NCI-H187 treated with DMSO at 0.1 percent for 48 hours (cell line): ENCODE measurements at regions not wholly inside any gene's neighbourhood (a gene's known extent, or its start where the extent isn't known, plus 50 kb on each side); places are given as distances from the start of the nearest gene placed in this dataset.

Source experiments
- DNase-seq: peaks from one replicate; lab custom pipeline; 2025; lab: John Stamatoyannopoulos, UW

DNA sequence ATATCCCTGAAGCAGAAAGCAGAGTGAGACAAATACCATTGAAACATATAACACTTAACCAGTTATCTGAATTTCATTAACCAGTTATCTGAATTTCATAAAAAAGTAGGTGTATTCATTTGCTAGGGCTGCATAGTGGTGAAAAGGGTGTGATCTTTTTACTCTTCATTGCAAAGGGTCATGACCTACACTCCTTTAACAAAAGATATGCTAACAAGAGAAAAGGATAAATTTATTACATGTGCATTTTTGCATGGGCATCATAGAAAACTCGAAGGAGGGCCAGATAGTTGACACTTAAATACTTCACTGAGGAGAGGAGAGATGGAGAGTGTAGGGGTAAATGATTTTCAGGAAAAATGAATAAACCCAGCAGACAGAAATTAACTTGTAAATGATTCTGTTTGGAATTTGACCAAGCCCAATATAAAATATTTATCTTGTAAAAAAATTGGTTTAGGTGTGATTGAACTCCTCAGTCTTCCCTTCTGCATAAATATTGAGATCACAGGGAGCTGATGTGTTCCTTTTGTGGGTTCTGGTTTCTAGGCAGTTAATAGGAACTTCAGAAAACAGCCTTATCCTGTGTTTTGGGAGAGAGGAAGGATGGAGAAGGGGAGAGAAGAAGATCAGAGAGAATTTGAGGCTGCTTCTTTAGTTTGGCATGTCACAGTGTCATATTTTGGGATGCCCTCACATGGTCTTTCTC is 372.5 kb upstream of the SYT4 start:
- DNase-seq, result no peak

DNA sequence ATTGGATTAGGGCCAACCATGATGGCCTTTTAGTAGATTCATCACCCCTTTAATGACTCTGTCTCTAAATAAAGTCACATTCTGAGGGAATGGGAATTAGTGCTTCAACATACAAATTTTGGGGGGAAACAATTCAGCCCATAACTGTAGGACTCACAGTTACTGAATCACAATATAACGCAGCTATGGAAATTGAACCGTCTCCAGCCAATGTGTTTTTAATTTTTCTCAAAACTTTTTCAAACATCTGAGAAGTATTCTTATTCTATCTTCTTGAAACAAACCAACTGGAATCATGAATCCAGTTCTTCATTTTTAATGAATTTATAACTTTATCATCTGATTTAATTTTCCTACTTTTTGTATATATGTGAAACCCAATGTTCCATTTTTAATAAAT is 373.1 kb upstream of the SYT4 start:
- no peak for DNase-seq

DNA sequence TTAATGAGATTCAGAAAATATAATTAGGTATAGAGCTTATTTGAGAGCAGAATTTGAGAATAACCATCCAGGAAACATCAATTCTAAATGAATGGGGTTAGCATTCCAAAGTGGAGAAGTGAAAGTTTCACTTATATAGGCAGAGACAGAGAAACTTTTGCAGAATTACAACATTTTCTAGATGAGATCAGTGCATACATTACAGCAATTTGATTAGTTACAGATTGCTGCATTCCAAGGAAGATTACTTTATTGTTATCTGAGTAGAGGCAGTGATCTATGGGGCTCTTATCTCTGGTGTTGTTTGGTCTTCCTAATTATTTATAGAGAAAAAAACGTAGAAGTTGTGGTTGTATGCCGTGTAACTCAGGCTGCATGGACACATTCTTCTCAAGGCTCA is 373.8 kb upstream of the SYT4 start:
- DNase-seq, result no peak

DNA sequence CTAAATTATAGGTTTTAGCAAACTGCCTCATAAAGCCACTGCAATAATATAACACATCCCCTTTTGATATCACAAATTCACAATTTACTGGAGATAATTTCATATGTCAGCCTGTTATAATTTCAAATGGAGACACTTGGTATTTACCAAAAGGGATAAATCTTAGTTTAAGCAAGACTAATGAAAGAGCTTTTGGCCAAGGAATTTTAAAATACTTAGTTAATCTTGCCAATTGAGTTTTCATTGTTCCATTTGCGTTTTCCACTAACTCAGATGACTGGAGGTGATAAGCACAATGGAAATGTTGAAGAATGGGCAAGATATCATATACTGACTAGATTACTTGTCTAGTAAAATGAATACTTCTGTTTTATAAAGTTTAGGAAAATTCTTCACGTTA is 379.3 kb upstream of the SYT4 start:
- no peak for DNase-seq

DNA sequence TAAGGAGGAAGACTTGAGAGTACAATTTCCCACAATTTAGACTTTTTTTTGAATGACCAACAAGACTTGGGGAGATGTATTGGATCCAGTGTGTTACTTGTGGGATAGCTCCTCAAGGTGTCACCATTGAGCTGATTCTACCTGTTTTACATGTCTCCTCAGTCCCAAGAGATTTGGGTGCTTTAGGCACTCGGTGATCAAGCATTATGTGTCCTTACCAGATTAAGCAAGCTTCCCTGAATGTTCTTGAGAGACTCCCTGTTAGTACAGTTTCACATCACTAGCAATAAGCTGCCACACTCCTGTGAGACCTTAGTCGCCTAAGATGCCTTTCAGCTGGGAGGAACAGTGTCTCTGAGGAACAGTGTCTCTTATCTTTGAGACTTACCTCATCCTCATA is 384.3 kb upstream of the SYT4 start:
- no peak for DNase-seq

DNA sequence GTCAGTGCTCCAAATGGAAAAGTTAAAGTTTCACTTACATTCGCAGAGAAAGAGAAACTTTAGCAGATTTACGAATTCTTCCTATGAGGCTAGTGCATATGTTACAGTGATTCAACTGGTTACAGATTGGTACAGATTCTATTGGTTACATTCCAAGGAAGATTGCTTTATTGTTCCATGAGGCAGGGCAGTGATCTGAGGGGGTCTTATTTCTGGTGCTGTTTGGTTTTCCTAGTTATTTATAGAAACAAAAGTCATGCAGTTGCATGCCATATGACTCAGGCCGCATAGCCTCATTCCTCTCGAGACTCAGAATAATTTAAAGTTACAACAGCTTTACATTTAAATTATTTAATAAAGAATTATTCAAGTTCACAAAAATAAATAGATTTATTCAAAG is 385.4 kb upstream of the SYT4 start:
- DNase-seq, result no peak

DNA sequence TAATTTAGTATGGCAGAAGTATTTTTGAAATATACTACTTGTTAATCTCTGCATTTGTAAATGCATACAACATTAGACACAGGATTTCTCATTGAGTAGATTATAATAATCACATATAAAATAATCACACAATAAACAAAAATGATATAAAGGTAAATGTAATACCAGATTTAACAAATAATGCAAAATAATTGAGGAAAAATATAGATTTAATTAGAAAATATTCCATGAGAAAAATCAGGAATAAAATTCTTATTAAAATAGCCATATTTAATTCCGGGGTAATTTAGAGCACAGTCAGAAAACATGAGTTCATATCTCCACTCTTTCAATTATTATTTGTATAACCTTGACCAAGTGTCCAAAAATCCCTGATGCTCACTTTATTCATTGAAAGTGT is 385.9 kb upstream of the SYT4 start:
- DNase-seq, result no peak

DNA sequence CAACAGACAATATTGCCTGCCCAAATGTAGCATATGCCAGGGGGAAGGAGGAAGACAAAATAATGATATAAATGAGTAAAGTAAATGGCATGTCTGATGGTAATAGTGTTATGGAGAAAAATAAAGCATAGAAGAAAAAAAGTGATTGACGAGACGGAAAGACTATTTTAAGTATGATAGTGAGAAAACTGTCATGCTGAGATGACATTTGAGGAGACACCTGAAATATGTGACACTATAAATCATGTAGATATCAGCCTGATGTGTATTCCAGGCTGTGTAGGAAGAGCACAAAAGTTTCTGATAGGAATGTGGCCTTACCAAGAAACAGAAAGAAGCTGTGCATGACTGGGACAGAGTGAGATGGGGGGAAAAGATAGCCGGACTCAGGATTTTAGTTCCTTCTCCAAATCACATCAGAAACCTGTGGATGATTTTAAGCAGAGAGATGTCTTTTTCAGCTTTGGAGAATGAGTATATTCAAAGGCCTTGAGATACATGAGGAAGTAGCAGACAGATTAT is 387.3 kb upstream of the SYT4 start:
- DNase-seq, result no peak

DNA sequence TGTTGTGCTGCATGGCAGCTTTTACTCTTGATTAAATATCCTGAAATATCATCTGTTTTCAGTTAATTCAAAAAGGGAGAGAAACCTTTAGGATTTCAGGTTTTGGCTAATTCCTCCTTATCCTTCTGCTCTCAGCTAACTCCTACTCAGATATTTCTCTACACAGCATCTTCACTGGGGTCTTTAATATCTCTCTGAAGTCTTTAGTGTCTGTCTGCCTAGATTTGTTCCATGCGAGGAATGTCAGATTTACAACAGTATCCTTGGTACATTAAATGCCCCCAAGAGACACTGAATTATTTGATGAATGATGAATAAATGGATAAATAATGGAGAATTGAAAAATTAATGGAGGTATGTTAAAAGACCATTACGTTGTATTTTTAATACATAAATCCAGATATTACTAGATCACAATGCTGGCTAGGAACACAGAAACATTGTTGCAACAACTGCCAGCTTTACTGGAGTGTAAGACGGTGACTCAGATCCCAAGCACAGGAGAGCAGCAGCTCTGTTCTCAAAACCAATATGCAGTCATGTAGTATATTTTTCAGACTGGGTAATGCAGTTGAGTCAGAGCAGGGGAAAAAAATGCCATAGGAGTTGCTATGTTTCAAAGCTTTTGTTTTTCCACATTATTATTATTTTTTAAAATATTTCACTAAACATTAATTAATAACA is 388.0 kb upstream of the SYT4 start:
- no peak for DNase-seq

DNA sequence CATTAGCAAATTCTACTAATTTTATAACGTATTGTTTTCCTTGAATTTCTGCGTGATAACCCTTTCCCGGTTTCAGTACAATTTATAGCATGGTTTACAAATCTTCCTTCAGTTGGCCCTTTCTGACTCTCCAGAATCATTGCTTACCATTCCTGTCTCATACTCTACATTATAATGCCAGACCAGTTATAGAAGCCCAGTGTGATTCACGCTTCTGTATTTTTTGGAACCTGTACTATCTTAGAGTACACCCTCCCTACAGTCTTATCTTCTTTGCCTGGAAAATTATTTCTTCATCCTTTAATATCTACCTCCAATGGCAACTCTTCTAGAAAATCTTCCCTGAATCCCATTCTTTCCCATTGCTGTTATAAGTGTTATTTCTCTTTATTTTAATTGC is 391.6 kb upstream of the SYT4 start:
- DNase-seq, result no peak

DNA sequence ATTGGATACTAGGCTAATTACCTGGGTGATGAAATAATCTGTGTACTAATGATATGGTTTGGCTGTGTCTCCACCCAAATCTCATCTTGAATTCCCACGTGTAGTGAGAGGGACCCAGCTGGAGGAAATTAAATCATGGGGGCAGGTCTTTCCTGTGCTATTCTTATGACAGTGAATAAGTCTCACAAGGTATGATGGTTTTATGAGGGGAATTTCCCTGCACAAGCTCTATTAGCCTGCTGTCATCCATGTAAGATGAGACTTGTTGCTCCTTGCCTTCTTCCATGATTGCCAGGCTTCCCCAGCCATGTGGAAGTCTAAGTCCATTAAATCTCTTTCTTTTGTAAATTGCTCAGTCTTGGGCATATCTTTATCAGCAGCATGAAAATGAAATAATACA is 394.1 kb upstream of the SYT4 start:
- no peak for DNase-seq

DNA sequence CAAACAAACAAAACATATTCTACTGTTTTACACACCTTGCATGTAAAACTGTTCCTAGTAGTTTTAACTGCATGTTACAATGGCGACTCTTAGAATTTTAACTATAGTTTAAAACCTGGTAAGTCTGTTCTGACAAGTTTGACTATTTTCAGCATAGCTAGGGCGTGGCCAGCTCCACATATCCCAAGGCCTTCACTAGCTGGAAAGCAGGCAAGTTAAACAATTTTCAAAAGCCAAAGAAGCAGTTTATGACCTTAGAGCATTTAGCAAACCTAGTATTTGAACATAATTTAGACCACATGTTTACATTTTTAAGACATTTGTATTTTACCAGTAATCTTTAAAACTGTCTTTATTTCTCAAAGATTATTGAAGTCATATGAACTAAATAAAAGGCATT is 402.8 kb upstream of the SYT4 start:
- DNase-seq, result no peak

DNA sequence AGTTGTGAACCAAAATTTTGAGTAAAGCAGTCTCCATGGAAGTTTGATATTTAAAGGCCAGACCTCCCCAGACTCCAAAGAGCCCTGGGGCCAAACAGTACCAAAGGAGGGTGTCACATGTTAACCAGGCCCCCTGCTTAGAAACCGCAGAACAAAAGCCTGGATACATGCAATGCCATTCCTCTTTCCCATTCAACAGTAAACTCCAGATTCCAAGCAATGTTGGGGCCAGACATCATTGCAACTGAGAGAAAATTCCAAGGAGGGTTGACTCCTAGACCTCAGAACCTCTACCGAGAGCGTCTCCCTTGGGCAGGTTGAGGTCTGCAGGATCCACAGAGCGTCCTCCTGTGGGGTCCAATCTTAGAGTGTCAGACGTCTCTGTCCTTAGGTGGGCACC is 404.4 kb upstream of the SYT4 start:
- no peak for DNase-seq

DNA sequence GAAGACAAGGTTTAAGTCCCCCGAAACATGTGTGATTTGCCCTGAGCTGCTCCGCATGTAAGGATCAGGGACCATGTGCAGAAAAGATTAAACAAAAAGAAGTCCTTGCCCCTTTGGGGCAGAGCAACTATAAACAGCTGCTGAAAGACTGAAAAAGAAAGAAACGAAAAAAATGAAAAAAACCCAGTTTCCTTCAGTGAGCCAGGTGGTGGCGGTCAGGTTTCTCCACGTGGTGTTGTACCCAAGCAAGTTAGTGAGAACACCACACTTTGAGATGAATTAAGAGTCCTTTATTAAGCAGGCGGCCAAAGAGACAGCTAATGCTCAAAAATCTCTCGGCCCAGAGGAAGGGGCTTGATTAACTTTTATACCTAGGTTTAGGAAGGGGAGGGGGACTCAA is 404.9 kb upstream of the SYT4 start:
- DNase-seq, result no peak

DNA sequence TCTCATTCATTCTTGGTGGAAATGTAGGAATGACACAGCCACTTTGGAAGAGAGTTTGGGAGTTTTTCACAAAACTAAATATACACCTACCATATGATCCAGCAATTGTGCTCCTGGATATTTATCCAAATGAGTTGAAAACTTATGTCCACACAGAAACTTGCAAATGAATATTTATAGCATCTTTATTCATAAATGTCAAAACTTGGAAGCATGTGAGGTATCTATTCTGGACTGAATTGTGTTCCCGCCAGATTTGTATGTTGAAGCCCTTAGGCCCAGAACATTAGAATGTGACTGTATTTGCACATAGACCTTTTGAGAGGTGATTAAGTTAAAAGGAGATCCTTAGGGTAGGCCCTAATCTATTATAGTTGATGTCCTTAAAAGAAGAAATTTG is 409.4 kb upstream of the SYT4 start:
- DNase-seq, result no peak

DNA sequence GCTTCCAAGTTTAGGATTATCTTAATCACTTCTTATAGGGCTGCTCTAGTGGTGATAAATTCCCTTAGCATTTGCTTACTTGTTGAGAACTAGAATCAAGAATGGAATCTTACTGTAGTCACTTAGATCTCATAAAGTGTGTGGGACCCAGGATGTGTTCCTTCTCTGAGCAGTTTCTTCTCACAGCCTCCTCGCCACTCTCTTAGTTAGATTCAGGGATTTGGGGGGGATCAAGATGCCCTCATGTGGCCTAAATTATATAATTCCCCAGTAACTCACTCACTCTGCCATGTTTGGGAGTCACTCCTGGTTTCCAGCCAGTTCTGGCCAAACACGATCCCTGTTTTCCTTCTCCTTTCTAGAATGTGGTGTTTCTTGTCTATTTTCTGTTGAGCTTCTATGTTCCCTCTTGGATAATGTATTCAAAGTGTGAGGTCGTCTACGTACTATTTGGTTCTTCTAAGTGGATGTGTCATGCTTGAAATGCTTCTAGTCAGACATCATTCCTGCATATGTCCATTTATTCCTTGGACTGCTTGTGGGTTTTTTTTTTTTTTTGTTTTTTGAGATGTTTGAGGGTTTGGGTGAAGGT is 414.9 kb upstream of the SYT4 start:
- DNase-seq, result no peak

DNA sequence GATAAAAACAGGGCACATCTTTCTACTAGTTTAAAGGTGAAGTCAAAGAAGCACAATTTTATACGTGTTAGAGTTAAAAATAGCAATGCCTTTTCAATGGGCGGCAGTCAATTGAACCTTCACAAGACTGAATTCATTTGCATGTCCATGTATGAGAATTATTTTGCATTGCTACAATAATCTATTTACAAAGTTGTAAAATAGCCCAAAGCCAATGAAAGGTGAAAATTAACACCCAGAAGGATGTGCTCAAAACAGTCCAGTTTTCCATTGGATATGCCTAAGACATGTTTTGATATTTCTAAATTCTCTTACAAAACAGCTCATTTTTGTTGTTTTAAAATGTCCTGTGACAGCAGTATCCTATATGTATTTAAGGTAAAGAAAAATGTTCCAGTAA is 425.1 kb upstream of the SYT4 start:
- DNase-seq, result no peak

DNA sequence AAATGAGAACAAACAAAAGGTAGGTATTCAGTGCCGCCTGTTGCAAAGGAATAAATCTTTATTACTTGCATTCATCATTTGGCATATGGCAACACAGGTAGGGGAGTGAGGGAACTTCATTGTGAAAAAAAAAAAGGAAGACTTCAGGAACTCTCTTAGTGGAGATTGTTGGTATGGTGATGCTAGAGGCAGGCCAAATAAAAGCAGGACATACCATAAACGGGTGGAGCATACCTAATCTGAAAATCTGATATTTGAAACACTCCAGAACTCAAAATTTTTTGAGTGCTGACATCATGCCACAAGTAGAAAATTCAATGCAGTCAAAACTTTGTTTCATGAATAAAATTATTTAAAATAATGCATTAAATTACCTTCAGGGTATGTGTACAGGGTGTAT is 425.8 kb upstream of the SYT4 start:
- no peak for DNase-seq

DNA sequence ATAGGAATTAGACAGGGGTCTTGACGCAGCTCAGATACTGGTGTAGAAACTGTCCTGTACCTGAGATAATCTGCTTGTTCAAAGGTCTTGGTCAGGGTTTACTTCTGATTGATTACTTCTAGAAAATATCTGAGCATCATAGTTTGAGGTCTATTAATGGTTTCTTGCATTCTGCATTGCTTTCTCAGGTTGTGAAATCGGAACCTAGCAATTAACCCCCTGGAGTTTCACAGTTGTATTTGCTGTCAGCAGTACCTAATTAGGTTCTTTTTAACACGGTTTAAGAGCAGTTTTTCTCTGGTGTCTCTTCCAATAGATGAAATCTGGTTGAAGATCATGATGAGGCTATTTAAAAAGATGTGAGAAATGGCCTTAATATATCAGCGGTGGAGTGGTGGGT is 428.6 kb upstream of the SYT4 start:
- DNase-seq, result no peak

DNA sequence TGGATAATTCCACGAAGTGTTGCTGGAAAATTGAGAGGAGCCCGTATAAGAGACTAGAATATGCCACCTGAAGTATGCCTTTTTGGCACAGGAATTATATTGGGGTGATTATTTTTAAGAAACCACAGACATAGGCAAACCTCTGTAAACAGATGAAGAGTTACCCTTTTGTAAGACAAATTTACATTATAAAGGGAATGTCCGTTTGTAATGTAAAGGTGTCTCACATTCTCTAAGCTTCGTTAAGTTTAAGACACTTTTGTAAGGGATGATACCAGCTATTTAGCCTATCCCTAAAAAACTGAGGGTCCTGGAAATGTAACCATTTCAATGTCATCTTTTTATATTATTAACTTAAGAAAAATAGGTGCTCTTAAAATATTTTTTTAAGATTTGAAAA is 432.8 kb upstream of the SYT4 start:
- DNase-seq, result no peak

DNA sequence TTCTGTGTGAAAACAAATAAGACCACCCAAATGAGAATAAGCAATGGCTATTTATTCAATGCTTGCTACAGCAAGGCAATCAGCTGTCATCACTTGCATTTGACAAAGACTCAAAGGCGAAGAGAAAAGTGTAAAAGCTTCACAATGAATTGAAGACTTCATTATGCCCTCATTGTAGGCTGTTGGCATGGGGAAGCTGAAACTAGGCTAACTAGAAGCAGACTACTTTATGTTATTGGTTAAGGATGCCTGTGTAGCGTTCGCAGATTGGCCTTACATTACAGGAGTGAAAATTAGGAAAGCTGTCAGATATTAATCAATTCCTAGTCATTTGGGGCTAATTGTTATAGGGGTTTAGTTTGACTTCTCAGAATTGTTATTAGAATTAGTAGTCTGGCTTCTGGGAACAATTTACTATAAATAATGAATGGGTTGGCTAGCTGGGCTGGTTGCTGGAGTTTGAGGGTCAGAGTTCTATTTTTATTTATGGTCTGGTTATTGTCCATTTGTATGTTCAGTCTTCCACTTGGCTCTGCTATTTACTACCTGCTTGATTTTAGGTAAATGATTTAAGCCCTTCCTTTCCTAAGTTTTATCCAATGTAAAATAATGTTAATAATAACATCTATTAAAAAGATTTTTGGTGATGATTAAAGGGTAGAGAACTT is 437.2 kb upstream of the SYT4 start:
- no peak for DNase-seq

DNA sequence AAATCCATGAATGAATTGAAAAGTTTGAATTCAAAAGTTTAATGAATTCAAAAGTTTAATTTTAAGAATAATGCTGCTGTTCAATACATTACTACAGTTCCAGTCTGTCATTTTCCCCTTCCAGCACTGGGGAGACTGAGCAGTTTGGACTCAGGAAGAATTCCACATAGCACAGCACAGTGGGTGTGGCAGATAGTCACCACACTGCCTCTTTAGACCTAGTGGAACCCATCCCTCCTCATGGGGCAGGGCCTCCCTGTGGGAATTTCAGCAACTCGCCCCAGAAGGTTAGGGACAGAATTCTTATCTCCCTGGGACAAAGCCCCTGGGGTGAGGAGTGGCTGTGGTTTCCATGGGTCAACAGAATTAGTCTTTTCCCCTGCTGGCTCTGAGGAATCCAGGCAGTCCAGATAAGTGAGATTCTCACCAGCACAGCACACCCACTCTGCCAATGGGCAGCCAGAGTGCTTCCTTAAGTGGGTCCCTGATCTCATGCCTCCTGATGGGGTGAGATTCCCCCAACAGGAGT is 442.0 kb upstream of the SYT4 start:
- no peak for DNase-seq

DNA sequence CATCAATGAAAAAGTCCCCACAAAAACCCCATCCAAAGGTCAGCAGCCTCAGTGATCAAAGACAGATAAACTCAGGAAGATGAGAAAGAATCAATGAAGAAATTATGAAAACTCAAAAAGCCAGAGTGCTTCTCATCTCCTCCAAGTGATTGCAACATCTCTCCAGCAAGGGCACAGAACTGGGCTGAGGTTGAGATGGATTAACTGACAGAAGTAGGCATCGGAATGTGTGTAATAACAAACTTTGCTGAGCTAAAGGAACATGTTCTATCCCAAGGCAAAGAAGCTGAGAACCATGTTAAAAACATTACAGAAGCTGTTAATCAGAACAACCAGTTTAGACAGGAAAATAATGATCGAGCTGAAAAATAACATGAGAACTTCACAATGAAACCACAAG is 442.8 kb upstream of the SYT4 start:
- no peak for DNase-seq
